Heart left ventricle (tissue), 13 donors: ENCODE measurements at regions not wholly inside any gene's neighbourhood (a gene's known extent, or its start where the extent isn't known, plus 50 kb on each side); places are given as distances from the start of the nearest gene placed in this dataset.

Source experiments
- POLR2A ChIP-seq, 2 donors: fragments of 450-650 bp; IDR thresholded peaks; one replicate each; pipeline ENCODE4 v1.6.1; 2017; ENCODE audit warnings: antibody characterized with exemption in 2 of 2, mild to moderate bottlenecking in 2 of 2, moderate library complexity in 2 of 2
- TF ChIP-seq, protein P1 (sequence below), 12 donors: fragments of 200-600 bp; sonication (generic) in 4 of 12; IDR thresholded peaks; one replicate each; pipeline versions ENCODE4 v1.5.0 to v1.8.0; 2018 to 2022; ENCODE audit warnings: antibody characterized with exemption in 12 of 12, mild to moderate bottlenecking in 5 of 12
- donor health status: ischemic (EF 13 %, LVEDD 7.1; RV severe dilation, severe dysfunction).
- donor health status: DM: no; HTN: yes; CAD: no.
- donor health status: DM: no; HTN: no; CAD: no.
- donor health status: ischemic (EF 25% LVEDD 6.9; RV normal size, moderate dysfunction).
- donor health status: ischemic (EF 25% LVEDD 5.7; RV mildly dilated, moderate dysfunction).
- donor health status: ischemic (EF 35%, LVEDD 5.7; RV mildly dilated, moderate dysfunction).
- donor health status: nonischemic (EF 11% LVEDD 7.7; RV severe dilation, severe dysfunction).
- donor health status: DM: yes; HTN: yes; CAD: no.
- donor health status: PGD.
- donor health status: ischemic (EF 29% LVEDD 5.4; RV normal size, mild dysfunction).
- donor health status: nonischemic (EF 23%, LVEDD 6.1; RV moderate dilation, normal function).

DNA sequence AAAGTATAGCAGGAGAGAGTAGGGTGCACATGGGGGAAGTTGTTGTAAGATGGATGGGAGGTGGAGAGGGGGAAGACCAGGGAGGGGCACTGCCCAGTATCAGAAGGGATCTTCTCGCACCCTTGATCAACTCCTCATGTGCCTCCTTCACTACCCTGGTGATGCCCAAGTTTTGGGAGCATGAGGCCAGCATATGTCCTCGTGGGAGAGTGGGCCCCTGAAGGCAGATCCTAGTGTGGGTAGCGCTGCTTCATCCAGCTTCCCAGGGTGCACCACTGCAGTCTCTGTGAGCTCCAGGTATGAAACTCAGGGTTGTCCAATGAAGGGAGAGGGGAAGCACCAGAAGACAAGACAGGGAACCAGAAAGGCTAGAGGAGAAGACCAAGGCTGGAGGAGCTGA, 82.2 kb upstream of the FOXP4 start:
- TF ChIP-seq, protein P1, sequence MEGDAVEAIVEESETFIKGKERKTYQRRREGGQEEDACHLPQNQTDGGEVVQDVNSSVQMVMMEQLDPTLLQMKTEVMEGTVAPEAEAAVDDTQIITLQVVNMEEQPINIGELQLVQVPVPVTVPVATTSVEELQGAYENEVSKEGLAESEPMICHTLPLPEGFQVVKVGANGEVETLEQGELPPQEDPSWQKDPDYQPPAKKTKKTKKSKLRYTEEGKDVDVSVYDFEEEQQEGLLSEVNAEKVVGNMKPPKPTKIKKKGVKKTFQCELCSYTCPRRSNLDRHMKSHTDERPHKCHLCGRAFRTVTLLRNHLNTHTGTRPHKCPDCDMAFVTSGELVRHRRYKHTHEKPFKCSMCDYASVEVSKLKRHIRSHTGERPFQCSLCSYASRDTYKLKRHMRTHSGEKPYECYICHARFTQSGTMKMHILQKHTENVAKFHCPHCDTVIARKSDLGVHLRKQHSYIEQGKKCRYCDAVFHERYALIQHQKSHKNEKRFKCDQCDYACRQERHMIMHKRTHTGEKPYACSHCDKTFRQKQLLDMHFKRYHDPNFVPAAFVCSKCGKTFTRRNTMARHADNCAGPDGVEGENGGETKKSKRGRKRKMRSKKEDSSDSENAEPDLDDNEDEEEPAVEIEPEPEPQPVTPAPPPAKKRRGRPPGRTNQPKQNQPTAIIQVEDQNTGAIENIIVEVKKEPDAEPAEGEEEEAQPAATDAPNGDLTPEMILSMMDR (IDR thresholded peaks at IDR 0.05) = no peak
- TF ChIP-seq POLR2A (IDR thresholded peaks at IDR 0.05) = no peak
